ENCODE measurements at regions not wholly inside any gene's neighbourhood (a gene's known extent, or its start where the extent isn't known, plus 50 kb on each side); places are given as distances from the start of the nearest gene placed in this dataset.

DNA sequence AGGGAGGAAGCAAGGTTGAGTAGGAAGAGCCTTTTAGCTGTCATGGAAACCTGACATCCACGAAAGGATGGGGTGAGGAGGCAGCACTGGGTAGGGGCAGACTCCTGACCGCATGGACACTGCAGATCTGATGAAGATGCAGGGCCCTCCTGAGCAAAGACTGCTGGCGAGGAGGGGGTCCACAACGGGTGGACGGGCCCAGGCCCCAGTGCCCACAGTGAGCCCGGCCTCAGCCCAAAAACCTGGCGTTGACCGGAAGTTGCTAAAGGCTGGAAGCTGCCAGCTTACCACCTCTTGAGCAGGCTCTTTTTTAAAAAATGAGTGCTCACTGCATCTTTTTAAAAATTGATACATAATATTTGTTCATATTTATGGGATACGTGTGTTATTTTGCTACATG lies 247.3 kb downstream of the SH3BP4 start:
- Mint-ChIP-seq H3K4me3 (ENCODE audit: unreplicated experiment) (no peak overlapping the region), H3K36me3 (ENCODE audit: unreplicated experiment) (peaks cover 8% of the 10 kb centered on the region), H3K27me3 (ENCODE audit: unreplicated experiment) (peaks cover 4% of the 10 kb centered on the region), H3K9me3 (ENCODE audit: unreplicated experiment) (no peaks in the 10 kb centered on the region), H3K4me1 (ENCODE audit: low read depth, unreplicated experiment) (peaks cover 9% of the 10 kb centered on the region), H3K27ac (ENCODE audit: unreplicated experiment) (no peak overlapping the region)
- TF ChIP-seq, protein P1, sequence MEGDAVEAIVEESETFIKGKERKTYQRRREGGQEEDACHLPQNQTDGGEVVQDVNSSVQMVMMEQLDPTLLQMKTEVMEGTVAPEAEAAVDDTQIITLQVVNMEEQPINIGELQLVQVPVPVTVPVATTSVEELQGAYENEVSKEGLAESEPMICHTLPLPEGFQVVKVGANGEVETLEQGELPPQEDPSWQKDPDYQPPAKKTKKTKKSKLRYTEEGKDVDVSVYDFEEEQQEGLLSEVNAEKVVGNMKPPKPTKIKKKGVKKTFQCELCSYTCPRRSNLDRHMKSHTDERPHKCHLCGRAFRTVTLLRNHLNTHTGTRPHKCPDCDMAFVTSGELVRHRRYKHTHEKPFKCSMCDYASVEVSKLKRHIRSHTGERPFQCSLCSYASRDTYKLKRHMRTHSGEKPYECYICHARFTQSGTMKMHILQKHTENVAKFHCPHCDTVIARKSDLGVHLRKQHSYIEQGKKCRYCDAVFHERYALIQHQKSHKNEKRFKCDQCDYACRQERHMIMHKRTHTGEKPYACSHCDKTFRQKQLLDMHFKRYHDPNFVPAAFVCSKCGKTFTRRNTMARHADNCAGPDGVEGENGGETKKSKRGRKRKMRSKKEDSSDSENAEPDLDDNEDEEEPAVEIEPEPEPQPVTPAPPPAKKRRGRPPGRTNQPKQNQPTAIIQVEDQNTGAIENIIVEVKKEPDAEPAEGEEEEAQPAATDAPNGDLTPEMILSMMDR (IDR thresholded peaks at IDR 0.05; ENCODE audit: partially characterized antibody, unreplicated experiment), result no peak
- DNase-seq, result no peak

GRCh38 chr2:235200216-235200615 lies 248.4 kb downstream of the SH3BP4 start:
- no peak overlapping the region for H3K27ac Mint-ChIP-seq (ENCODE audit: unreplicated experiment)
- H3K4me1 Mint-ChIP-seq (ENCODE audit: low read depth, unreplicated experiment), result peaks cover 9% of the 10 kb centered on the region
- no peak overlapping the region for H3K4me3 Mint-ChIP-seq (ENCODE audit: unreplicated experiment)
- peaks cover 8% of the 10 kb centered on the region for H3K36me3 Mint-ChIP-seq (ENCODE audit: unreplicated experiment)
- H3K9me3 Mint-ChIP-seq (ENCODE audit: unreplicated experiment), result no peaks in the 10 kb centered on the region
- H3K27me3 Mint-ChIP-seq (ENCODE audit: unreplicated experiment), result peaks cover 4% of the 10 kb centered on the region
- DNase-seq, result no peak
- TF ChIP-seq, protein P1 (IDR thresholded peaks at IDR 0.05; ENCODE audit: partially characterized antibody, unreplicated experiment), result no peak

DNA sequence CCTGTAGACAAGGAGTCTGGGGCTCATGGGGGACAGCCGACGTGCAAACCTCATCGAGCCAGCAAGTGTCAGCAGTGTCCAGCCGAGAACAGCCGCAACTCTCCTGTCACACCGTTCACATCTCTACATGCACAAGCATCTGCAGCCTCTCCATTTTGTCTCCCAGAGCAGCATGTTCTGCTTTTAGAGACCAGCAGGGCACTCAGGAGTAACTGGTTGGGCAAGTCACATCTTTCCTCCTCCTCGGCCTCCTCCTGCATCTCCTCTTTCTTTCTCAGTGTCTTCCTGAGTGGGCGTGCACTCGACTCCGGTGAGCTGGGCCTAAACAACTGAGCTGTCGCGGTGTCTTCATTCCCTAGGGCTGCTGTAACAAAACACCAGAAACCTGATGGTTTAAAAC lies 249.9 kb downstream of the SH3BP4 start:
- peaks cover 2% of the 10 kb centered on the region for H3K27me3 Mint-ChIP-seq (ENCODE audit: unreplicated experiment)
- H3K27ac Mint-ChIP-seq (ENCODE audit: unreplicated experiment), result peak overlapping the region; percentile 53
- TF ChIP-seq, protein P1 (IDR thresholded peaks at IDR 0.05; ENCODE audit: partially characterized antibody, unreplicated experiment), result no peak
- no peaks in the 10 kb centered on the region for H3K9me3 Mint-ChIP-seq (ENCODE audit: unreplicated experiment)
- H3K4me3 Mint-ChIP-seq (ENCODE audit: unreplicated experiment), result no peak overlapping the region
- peaks cover 8% of the 10 kb centered on the region for H3K36me3 Mint-ChIP-seq (ENCODE audit: unreplicated experiment)
- DNase-seq, result no peak
- peaks cover 10% of the 10 kb centered on the region for H3K4me1 Mint-ChIP-seq (ENCODE audit: low read depth, unreplicated experiment)

DNA sequence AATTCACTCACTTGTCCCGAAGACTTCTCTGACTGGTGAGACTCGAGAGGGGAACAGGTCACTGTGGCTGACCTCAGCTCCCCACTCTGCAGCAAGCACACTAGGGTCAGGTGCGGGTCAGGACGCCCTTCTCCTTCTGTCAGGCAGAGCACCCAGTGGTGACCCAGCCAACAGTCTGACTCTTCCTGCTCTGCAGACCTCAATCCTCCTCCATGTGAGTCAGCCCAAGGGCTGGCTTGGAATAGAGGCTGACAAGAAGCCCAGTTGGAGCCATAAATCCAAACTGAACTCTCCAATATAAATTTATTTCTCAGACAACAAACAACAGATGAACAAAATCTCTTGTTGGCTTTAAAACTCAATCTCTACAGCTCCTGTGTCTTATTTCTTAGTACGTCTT lies 253.1 kb downstream of the SH3BP4 start:
- Mint-ChIP-seq H3K36me3 (ENCODE audit: unreplicated experiment) (peaks cover 8% of the 10 kb centered on the region), H3K4me1 (ENCODE audit: low read depth, unreplicated experiment) (peaks cover 14% of the 10 kb centered on the region), H3K4me3 (ENCODE audit: unreplicated experiment) (no peak overlapping the region), H3K27me3 (ENCODE audit: unreplicated experiment) (no peaks in the 10 kb centered on the region), H3K27ac (ENCODE audit: unreplicated experiment) (no peak overlapping the region), H3K9me3 (ENCODE audit: unreplicated experiment) (no peaks in the 10 kb centered on the region)
- no peak for DNase-seq
- TF ChIP-seq, protein P1 (IDR thresholded peaks at IDR 0.05; ENCODE audit: partially characterized antibody, unreplicated experiment), result no peak

DNA sequence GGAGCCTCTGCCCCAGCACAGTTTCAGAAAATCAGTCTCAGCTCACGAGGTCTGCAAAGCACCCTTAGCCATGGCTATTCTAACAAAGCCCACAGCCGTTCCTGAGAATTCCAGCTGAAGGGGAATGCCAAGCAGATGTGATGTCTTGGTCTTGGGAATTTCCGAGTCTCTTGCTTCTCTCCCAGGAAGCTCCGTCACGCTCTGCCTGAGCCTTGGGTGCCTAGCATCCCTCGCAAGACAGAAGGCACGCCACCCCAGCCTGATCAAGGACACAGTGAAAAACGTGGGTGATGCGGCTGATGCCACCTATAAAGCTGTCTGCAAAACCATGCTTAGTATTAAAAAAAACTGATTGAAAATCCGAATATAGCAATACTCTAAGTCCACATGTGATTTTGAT lies 254.6 kb downstream of the SH3BP4 start:
- Mint-ChIP-seq H3K4me3 (ENCODE audit: unreplicated experiment) (no peak overlapping the region), H3K36me3 (ENCODE audit: unreplicated experiment) (peaks cover 8% of the 10 kb centered on the region), H3K9me3 (ENCODE audit: unreplicated experiment) (no peaks in the 10 kb centered on the region), H3K4me1 (ENCODE audit: low read depth, unreplicated experiment) (peaks cover 13% of the 10 kb centered on the region), H3K27me3 (ENCODE audit: unreplicated experiment) (no peaks in the 10 kb centered on the region), H3K27ac (ENCODE audit: unreplicated experiment) (no peak overlapping the region)
- TF ChIP-seq, protein P1 (IDR thresholded peaks at IDR 0.05; ENCODE audit: partially characterized antibody, unreplicated experiment), result no peak
- DNase-seq, result no peak
